ENCODE measurements at regions not wholly inside any gene's neighbourhood (a gene's known extent, or its start where the extent isn't known, plus 50 kb on each side); places are given as distances from the start of the nearest gene placed in this dataset.

- no peak for TF ChIP-seq CTCF (IDR thresholded peaks at IDR 0.05)
- no peak for TF ChIP-seq POLR2A (IDR thresholded peaks at IDR 0.05)
These were observed 117.8 kb downstream of the GGTLC2 start for GRCh38 chr22:22761963-22762772.

Measured in thyroid gland (tissue), 4 donors.